A549 (cell line): ENCODE measurements at regions not wholly inside any gene's neighbourhood (a gene's known extent, or its start where the extent isn't known, plus 50 kb on each side); places are given as distances from the start of the nearest gene placed in this dataset.

Experiments
- ATAC-seq, 2 experiments: fragments of 200-7000 bp in 1 of 2; fragments of >200 bp in 1 of 2; cut with Nextera tagmentation in 1 of 2; cut with Tn5 transposase in 1 of 2; 3 replicates each; pipeline versions ENCODE4 v1.8.0 to v1.9.1; 2018 to 2020; ENCODE audit warnings: mild to moderate bottlenecking in 1 of 2, moderate library complexity in 1 of 2
- CTCF ChIA-PET: fragments of 300-600 bp; sonication (Branson Sonifier 250); formaldehyde crosslinking; extraction: SDS; loops from one replicate; lab custom pipeline; 2021; ENCODE audit warnings: antibody characterized with exemption, inconsistent platforms; lab: Yijun Ruan, JAX
- POLR2A ChIA-PET: fragments of 350-600 bp; formaldehyde crosslinking; extraction: SDS; loops from one replicate; lab custom pipeline; 2021; ENCODE audit warnings: antibody characterized with exemption, inconsistent platforms; lab: Yijun Ruan, JAX
- DNase-seq, 2 experiments: peaks; one replicate each; pipeline versions ENCODE4 v3.0.0 to v3.0.0-alpha.2; 2011 to 2016; ENCODE audit warnings: low read depth in 1 of 2, low spot score in 1 of 2
- FAIRE-seq: peaks from 2 replicates; lab custom pipeline; 2011; peaks lifted over from hg19 to GRCh38; lab: Jason Lieb, UNC
- H3K27ac ChIP-seq, 2 experiments: fragments of >200 bp; sonication (Bioruptor Twin); formaldehyde crosslinking; 3 replicates each; pipeline ENCODE4 v1.5.1; 2016 to 2017
- H3K4me1 ChIP-seq: fragments of >200 bp; sonication (Bioruptor Twin); formaldehyde crosslinking; 3 replicates; pipeline ENCODE4 v1.6.1; 2016
- H3K4me2 ChIP-seq: fragments of >200 bp; sonication (Bioruptor Twin); formaldehyde crosslinking; 3 replicates; pipeline ENCODE4 v1.6.1; 2016
- H3K4me3 ChIP-seq: fragments of >200 bp; sonication (Bioruptor Twin); formaldehyde crosslinking; 3 replicates; pipeline ENCODE4 v1.5.1; 2016
- H3K9me3 ChIP-seq: fragments of >200 bp; sonication (Bioruptor Twin); formaldehyde crosslinking; 3 replicates; pipeline ENCODE4 v1.6.1; 2016
- BHLHE40 ChIP-seq: IDR thresholded peaks from 2 replicates; pipeline ENCODE4 v1.6.1; 2012; ENCODE audit warnings: low read depth, low read length, inconsistent platforms
- CBX8 ChIP-seq: fragments of 200-600 bp; sonication (generic); IDR thresholded peaks from 2 replicates; pipeline ENCODE4 v1.6.1; 2016
- CHD4 ChIP-seq: fragments of 200-600 bp; sonication (generic); IDR thresholded peaks from 2 replicates; pipeline ENCODE4 v1.6.1; 2016; ENCODE audit warnings: antibody characterized with exemption, mild to moderate bottlenecking, borderline replicate concordance
- CTCF ChIP-seq: fragments of >200 bp; sonication (Bioruptor Twin); formaldehyde crosslinking; IDR thresholded peaks from 3 replicates; pipeline ENCODE4 v1.5.1; 2016
- E2F6 ChIP-seq: IDR thresholded peaks from 2 replicates; pipeline ENCODE4 v1.6.1; 2012; ENCODE audit warnings: low read depth, borderline replicate concordance
- EHMT2 ChIP-seq: fragments of 200-600 bp; sonication (generic); IDR thresholded peaks from 2 replicates; pipeline ENCODE4 v1.6.1; 2016; ENCODE audit warnings: antibody characterized with exemption, low read depth, mild to moderate bottlenecking, moderate library complexity
- ELK1 ChIP-seq: fragments of 150-350 bp; IDR thresholded peaks from 2 replicates; pipeline ENCODE4 v1.6.1; 2014; ENCODE audit warnings: low read depth, mild to moderate bottlenecking, low read length
- EP300 ChIP-seq, 2 experiments: fragments of >200 bp; sonication (Bioruptor Twin); formaldehyde crosslinking; IDR thresholded peaks; 2 replicates in 1 of 2; 3 replicates in 1 of 2; pipeline ENCODE4 v1.6.1; 2016 to 2017
- GATA3 ChIP-seq: IDR thresholded peaks from 2 replicates; pipeline ENCODE4 v1.6.1; 2012; ENCODE audit warnings: borderline replicate concordance
- HES2 ChIP-seq: fragments of >200 bp; sonication (Bioruptor Twin); formaldehyde crosslinking; IDR thresholded peaks from 2 replicates; pipeline ENCODE4 v1.6.1; 2016
- HMGXB4 ChIP-seq: fragments of 250-450 bp; sonication (Bioruptor Pico); IDR thresholded peaks from 2 replicates; pipeline ENCODE4 v1.5.0; 2021; ENCODE audit warnings: mild to moderate bottlenecking, moderate library complexity, borderline replicate concordance
- HOXB13 ChIP-seq: fragments of 250-450 bp; sonication (Bioruptor Pico); IDR thresholded peaks from 2 replicates; pipeline ENCODE4 v1.5.0; 2020; ENCODE audit warnings: low read depth, mild to moderate bottlenecking, moderate library complexity
- KDM1A ChIP-seq: fragments of 200-600 bp; sonication (generic); IDR thresholded peaks from 2 replicates; pipeline ENCODE4 v1.6.1; 2016; ENCODE audit warnings: low read depth, mild to moderate bottlenecking
- MAFK ChIP-seq: fragments of 450-650 bp; IDR thresholded peaks from 2 replicates; pipeline ENCODE4 v1.6.1; 2014; ENCODE audit not compliant: partially characterized antibody
- MAZ ChIP-seq: fragments of 150-350 bp; IDR thresholded peaks from 2 replicates; pipeline ENCODE4 v1.6.1; 2014; ENCODE audit warnings: antibody characterized with exemption, low read depth, low read length, borderline replicate concordance
- MYC ChIP-seq: IDR thresholded peaks from 2 replicates; pipeline ENCODE4 v1.6.1; 2012; ENCODE audit warnings: mild to moderate bottlenecking, inconsistent platforms, low read length, improper control_type of control experiment, borderline replicate concordance
- NFE2L2 ChIP-seq: fragments of 150-350 bp; conservative IDR thresholded peaks from 2 replicates; pipeline ENCODE4 v1.6.1; 2014; ENCODE audit warnings: low read length
- NR3C1 ChIP-seq: fragments of >200 bp; sonication (Bioruptor Twin); formaldehyde crosslinking; IDR thresholded peaks from 3 replicates; pipeline ENCODE4 v1.6.1; 2017
- PBX3 ChIP-seq: IDR thresholded peaks from 2 replicates; pipeline ENCODE4 v1.6.1; 2012
- SMC3 ChIP-seq: fragments of >200 bp; sonication (Bioruptor Twin); formaldehyde crosslinking; IDR thresholded peaks from 3 replicates; pipeline ENCODE4 v1.6.1; 2018; ENCODE audit warnings: inconsistent platforms
- TFCP2L1 ChIP-seq: fragments of 250-450 bp; sonication (Bioruptor Pico); IDR thresholded peaks from 2 replicates; pipeline ENCODE4 v1.5.0; 2021; ENCODE audit warnings: mild to moderate bottlenecking
- USF2 ChIP-seq: fragments of 450-650 bp; IDR thresholded peaks from 2 replicates; pipeline ENCODE4 v1.6.1; 2014; ENCODE audit warnings: antibody characterized with exemption
- ZSCAN20 ChIP-seq: fragments of 250-450 bp; sonication (Bioruptor Pico); IDR thresholded peaks from 2 replicates; pipeline ENCODE4 v1.8.0; 2022; ENCODE audit warnings: mild to moderate bottlenecking, moderate library complexity
- WGBS: methylation state at CpG from one replicate; pipeline ENCODE4 v1.1.6; 2017; ENCODE audit errors: missing lambda C conversion rate; 5-methylcytosine and 5-hydroxymethylcytosine counted together

- Histone ChIP-seq H3K4me1 (peaks cover 3% of the 10 kb centered on the region; the same call in 1 of the 3 replicates), H3K4me3 (no peak overlapping the region), H3K27ac (no peak overlapping the region), H3K9me3 (no peaks in the 10 kb centered on the region), H3K4me2 (no peak overlapping the region)
- no peak for ATAC-seq
- WGBS, result 63% methylated on average over 4 of the region's 4 CpGs
- FAIRE-seq, result no peak
- ChIA-PET POLR2A (no interaction called here), CTCF (no interaction called here)
- TF ChIP-seq MYC (no peak), SMC3 (no peak), E2F6 (no peak), EP300 (IDR thresholded peaks at IDR 0.05) (no peak), CBX8 (no peak), BHLHE40 (no peak), GATA3 (no peak), HOXB13 (CRISPR knock-in tag) (no peak), NR3C1 (no peak), USF2 (no peak), HES2 (no peak), EHMT2 (no peak), CTCF (no peak), HMGXB4 (CRISPR knock-in tag) (no peak), PBX3 (no peak), ZSCAN20 (CRISPR knock-in tag) (no peak), MAZ (no peak), ELK1 (no peak), NFE2L2 (no peak), MAFK (no peak)
- DNase-seq, result no peak
Observed at GRCh38 chr2:180892091-180892490, 88.3 kb upstream of the UBE2E3 start.

GRCh38 chr2:180891360-180891759 lies 89.0 kb upstream of the UBE2E3 start:
- Histone ChIP-seq H3K4me2 (no peak overlapping the region), H3K4me3 (no peak overlapping the region), H3K4me1 (peaks cover 3% of the 10 kb centered on the region; the same call in 1 of the 3 replicates), H3K27ac (no peak overlapping the region)
- FAIRE-seq, result no peak
- TF ChIP-seq NR3C1 (no peak), TFCP2L1 (CRISPR knock-in tag) (no peak), EHMT2 (no peak), SMC3 (no peak), CHD4 (no peak), KDM1A (no peak)
- TF ChIP-seq, all 56 proteins: peak for 0
- H3K9me3 ChIP-seq, result no peaks in the 10 kb centered on the region
- DNase-seq, result no peak
- CTCF ChIA-PET, result no interaction called here
- ATAC-seq, result no peak
- POLR2A ChIA-PET, result no interaction called here
